HG03442 (cell line): ENCODE measurements at regions not wholly inside any gene's neighbourhood (a gene's known extent, or its start where the extent isn't known, plus 50 kb on each side); places are given as distances from the start of the nearest gene placed in this dataset.
"Not testable (repeated sequence)": the region's sequence is repeated elsewhere in the genome, so short reads cannot be mapped to it uniquely, and the experiment has no call there.

Experiments used
- ATAC-seq: cut with Tn5 transposase; IDR thresholded peaks from one replicate; pipeline ENCODE4 v1.9.1; 2021; ENCODE audit warnings: mild to moderate bottlenecking, moderate library complexity; ENCODE audit not compliant: unreplicated experiment

GRCh38 chr3:106488331-106488730 lies 619.5 kb upstream of the CBLB start:
- no peak for ATAC-seq

DNA sequence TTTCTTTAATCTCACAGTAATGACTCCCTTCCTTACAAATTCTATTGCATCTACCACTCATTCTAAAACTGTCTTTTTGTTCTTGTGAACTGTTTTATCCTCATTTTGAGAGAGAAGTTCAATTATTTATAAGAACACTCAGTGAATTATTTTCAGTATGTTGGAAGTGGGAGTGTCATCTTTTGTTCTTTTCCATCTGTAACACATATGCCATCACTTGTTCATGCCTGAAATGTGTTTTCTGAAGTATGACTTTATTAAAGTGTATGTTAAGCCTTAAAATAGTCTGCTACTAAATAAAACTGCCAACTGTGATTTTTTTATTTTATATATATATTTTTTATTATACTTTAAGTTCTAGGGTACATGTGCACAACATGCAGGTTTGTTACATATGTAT lies 623.0 kb upstream of the CBLB start:
- ATAC-seq = no peak

- ATAC-seq = no peak
These were observed 639.6 kb upstream of the CBLB start for GRCh38 chr3:106508331-106508893.

DNA sequence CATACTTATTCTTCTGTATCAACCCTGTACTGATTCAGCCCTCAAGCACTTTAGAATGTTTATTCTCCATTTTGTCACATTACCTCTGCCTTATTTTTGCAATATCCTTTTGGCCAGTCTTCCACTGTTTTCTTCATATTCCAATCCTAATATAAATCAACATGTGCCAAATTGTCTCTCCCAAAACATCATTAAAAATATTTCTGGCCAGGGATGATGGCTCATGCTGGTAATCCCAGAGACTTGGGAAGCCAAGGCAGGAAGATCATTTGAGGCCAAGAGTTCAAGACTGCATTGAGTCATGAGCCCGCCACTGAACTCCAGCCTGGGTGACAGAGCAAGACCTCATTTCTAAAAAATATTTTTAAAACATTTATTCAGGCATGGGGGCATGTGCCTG lies 641.4 kb upstream of the CBLB start:
- ATAC-seq = no peak

- no peak for ATAC-seq
These were observed 644.0 kb upstream of the CBLB start for GRCh38 chr3:106512846-106513245.

GRCh38 chr3:106514431-106514830 lies 645.6 kb upstream of the CBLB start:
- ATAC-seq = no peak

GRCh38 chr3:106518516-106518915 lies 649.7 kb upstream of the CBLB start:
- ATAC-seq = no peak

DNA sequence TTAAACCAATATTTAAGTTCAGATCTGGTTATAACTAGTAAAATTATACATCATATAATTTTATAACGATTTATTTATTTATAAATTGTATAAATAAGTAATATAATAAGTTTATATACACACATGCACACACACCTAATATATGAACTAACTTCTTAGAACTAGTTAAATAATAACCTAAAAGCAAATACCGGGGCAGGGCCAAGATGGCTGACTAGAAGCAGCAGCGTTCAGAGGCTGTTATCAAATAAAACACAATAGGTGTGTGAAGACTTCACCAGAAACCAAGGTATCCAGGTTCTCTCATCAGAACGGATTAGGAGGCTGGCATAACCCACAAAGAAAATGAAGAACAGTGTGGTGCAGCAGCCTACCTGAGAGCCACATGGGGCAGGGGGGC lies 653.6 kb upstream of the CBLB start:
- ATAC-seq = no peak

DNA sequence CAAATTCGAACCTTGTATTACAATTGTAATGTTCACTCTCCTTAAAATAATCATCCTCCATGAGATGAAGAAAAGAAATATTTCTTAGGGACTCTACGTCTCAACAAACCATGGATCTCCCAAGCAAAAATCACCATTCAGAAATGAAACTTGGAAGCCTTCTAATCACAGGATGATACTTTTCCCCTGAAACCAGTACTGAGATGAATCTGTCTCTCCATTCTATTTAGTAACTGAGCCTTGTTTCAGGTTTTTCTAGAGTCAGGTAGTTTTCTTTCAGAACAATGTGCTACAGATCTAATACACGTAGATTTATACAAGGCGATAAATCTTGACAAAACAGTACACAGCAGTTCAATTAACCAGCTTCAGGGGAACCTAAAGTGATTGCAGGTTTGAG lies 660.1 kb upstream of the CBLB start:
- no peak for ATAC-seq

- no peak for ATAC-seq
These were observed 660.9 kb upstream of the CBLB start for GRCh38 chr3:106529738-106530137.

GRCh38 chr3:106530367-106530766 lies 661.6 kb upstream of the CBLB start:
- ATAC-seq = no peak

- ATAC-seq = not testable (repeated sequence)
These were observed 663.0 kb upstream of the CBLB start for GRCh38 chr3:106531771-106532329.

GRCh38 chr3:106533093-106533787 lies 664.4 kb upstream of the CBLB start:
- ATAC-seq = no peak

DNA sequence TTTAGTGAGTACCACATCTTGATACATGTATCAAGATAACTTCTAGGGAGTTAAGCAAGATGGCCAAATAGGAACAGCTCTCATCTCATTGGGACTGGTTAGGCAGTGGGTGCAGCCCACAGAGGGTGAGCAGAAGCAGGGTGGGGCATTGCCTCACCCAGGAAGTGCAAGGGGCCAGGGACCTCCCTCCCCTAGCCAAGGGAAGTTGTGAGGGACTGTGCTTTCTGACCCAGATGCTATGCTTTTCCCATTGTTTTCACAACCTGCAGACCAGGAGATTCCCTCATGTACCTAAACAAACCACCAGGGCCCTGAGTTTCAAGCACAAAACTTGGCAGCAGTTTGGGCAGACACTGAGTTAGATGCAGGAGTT lies 665.0 kb upstream of the CBLB start:
- no peak for ATAC-seq

DNA sequence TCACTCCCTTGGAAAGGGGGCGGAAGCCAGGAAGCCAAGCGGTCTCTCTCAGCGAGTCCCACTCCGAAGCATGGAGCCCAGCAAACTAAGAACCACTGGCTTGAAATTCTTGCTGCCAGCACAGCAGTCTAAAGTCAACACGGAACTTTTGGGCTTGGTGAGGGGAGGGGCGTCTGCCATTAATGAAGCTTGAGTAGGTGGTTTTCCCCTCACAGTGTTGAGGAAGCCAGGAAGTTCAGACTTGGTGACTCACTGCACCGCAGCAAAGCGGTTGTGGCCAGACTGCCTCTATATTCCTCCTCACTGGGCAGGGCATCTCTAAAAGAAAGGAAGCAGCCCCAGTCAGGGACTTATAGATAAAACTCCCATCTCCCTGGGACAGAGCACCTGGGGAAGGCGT lies 665.4 kb upstream of the CBLB start:
- ATAC-seq = no peak

- no peak for ATAC-seq
These were observed 671.9 kb upstream of the CBLB start for GRCh38 chr3:106540743-106541142.

DNA sequence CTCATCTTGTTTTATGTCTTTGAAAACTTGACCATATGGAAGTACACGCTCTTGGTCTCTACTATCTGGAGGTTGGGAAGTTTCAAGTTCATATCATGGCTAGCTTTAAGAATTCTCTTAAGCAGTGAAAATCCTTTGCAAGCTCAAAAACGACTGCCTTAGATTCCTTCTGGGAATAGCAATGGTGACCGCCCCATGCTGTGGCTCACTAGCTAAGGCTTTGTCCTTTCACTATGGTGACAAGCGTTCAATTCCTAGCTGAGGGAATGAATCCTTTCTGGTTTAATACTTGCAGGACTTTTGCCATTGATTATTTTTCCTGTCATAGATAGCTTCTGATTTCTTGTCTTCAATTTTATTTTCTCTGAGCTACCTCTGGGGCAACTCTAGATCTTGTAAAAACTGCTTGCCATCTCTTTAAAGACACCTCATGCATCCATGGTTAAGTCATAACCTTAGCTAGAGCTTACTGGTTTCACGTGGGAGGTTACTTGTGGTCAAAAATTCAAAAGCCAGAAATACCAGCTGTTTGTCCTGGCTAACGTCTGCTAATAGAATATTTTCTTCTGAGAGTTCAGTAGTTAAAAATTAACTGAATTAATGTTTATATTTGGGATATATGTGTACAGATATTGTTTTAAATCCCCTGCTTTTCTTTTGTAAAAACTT lies 673.4 kb upstream of the CBLB start:
- peak; percentile 53 for ATAC-seq

- no peak for ATAC-seq
These were observed 683.7 kb upstream of the CBLB start for GRCh38 chr3:106552351-106553043.

- ATAC-seq = no peak
These were observed 691.7 kb upstream of the CBLB start for GRCh38 chr3:106560451-106560966.

DNA sequence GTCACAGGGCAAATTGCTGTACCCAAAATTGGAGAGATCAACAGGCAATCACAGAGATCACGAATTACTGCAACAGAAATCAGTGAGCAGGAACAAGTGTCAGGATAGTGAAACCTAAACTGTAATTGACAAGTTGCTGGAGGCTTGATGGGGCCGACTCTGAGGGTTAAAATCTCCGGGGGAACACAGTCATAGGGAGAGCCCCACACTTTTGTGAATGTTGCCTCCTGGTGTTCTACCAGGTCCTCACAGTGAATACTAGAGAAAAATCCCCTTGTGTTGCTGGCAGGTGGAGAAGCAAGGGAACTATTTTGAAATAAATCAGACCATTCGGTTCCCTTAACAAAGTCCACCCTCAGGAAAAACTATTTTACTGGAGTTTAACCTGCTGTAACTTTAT lies 697.5 kb upstream of the CBLB start:
- ATAC-seq = peak; percentile 99

DNA sequence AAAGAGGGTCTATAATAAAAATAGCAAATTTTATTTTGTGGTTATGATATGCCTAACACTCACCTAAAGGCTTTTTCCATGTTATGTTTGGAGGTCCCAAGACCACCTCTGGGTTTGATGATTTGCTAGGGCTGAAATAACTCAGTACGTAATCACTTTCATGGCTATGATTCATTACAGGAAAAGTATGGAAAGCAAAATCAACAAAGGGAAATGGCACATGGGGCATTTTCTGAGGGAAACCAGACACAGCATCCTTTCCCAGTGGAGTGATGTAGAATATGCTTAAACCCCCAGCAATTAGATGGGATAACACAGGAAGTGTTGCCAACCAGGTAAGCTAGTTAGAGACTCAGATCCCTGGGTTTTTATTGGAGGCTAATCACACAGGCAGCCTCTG lies 701.6 kb upstream of the CBLB start:
- ATAC-seq = no peak
